ENCODE measurements at regions not wholly inside any gene's neighbourhood (a gene's known extent, or its start where the extent isn't known, plus 50 kb on each side); places are given as distances from the start of the nearest gene placed in this dataset.
"Not testable (repeated sequence)": the region's sequence is repeated elsewhere in the genome, so short reads cannot be mapped to it uniquely, and the experiment has no call there.

DNA sequence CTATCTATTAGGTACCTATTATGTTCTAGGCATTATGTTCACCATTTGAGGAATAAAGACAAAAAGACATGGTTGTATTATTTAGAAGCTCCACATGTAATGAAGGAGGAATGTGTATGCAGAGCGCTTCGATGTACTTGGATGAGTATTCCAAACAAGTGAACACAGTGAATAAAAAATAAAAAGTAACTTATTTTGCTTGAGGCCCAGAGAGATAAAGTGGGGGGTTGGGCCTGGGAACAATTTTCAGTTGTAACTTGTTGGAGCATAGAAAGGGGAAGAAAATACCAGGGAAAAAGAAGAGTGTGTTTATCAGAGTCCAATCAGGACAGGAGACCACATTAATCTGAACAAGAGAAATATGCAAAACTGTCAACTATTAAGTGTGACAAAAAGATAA is 445.7 kb upstream of the BCHE start:
- H3K4me1 Mint-ChIP-seq = no peaks in the 10 kb centered on the region
- peaks cover 11 to 40% (median 24%) of the 10 kb centered on the region in 6 donors for H3K9me3 Mint-ChIP-seq

DNA sequence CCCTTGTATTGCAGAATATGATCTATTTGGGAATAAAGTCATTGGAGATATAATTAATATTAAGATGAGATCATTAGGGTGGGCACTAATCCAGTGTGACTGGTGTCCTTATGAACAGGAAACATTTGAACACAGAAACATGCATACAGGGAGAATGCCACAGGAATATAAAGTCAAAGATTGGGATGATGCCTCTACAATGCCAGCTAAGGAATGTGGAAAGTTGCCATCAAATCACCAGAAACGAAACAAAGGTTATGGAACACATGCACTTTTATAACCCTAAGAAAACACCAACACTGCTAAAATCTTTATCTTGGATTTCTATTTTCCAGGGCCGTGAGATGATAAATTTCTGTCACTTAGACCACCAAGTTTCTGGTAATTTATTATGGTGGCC is 442.4 kb upstream of the BCHE start:
- H3K36me3 Mint-ChIP-seq = no peaks in the 10 kb centered on the region
- H3K4me1 Mint-ChIP-seq = no peaks in the 10 kb centered on the region
- no peak overlapping the region for H3K4me3 Mint-ChIP-seq
- H3K27ac Mint-ChIP-seq = no peak overlapping the region
- H3K9me3 Mint-ChIP-seq = peaks cover 5 to 32% (median 28%) of the 10 kb centered on the region in 6 donors
- H3K27me3 Mint-ChIP-seq (ENCODE audit: low read depth in 3 of 3) = no peaks in the 10 kb centered on the region
- DNase-seq = no peak

More for the DNA sequence above, 445.7 kb upstream of the BCHE start:
- Mint-ChIP-seq H3K27ac (no peak overlapping the region), H3K27me3 (ENCODE audit: low read depth in 3 of 3) (no peaks in the 10 kb centered on the region), H3K4me3 (no peak overlapping the region), H3K36me3 (no peaks in the 10 kb centered on the region)
- no peak for DNase-seq

DNA sequence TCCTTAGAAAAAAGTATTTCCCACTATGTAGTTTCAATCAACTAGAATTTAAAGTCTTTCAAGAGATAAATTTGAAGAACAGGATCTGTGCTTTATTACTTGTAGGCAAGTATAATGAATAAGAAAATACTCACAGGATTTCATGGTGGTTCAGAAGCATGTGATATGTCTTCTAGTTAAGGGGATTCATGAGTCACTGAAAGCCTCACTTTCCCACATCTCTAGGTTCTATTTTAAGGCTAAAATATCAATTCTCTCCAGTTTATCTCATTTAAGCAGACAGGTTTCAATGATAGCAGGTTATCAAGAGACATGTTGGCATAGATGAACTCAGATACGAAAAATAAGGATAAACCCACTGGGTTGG is 437.8 kb upstream of the BCHE start:
- Mint-ChIP-seq H3K27me3 (ENCODE audit: low read depth in 3 of 3) (no peaks in the 10 kb centered on the region), H3K4me1 (no peaks in the 10 kb centered on the region), H3K4me3 (no peak overlapping the region), H3K27ac (no peak overlapping the region), H3K36me3 (no peaks in the 10 kb centered on the region), H3K9me3 (peaks cover 10 to 25% (median 21%) of the 10 kb centered on the region in 6 donors)
- no peak for DNase-seq

DNA sequence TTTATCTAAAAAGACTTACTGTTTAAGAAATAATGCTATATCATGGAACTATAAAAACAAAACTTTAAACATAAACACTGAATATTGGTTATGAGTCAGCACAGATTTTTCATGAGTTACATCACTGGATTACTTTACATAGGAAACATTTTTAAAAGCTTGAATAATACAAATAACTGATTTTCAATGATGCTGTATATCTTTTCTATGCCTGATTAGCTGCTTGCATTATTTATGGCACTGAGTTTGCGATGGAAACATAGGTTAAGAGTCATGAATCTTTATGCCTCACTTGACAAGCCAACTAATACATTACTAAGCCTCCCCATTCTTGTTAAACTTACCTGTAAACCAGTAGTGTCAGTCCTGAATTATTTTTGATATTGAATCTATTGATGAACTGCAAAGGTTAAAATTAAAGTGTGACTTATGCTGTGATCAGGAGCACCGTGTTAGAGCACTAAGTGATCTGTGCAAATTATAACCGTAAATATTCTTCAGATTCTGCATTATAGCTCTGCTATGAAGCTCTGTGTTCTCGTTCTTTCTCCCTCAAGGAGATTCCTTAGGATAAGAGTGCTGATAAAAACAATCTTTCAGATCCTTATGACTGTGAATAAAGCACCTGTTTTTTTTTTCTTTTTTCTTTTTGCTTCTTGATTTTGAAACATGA is 437.3 kb upstream of the BCHE start:
- DNase-seq = no peak
- Mint-ChIP-seq H3K27ac (no peak overlapping the region), H3K9me3 (peaks cover 10 to 25% (median 19%) of the 10 kb centered on the region in 6 donors), H3K36me3 (no peaks in the 10 kb centered on the region), H3K27me3 (ENCODE audit: low read depth in 3 of 3) (no peaks in the 10 kb centered on the region), H3K4me3 (no peak overlapping the region), H3K4me1 (no peaks in the 10 kb centered on the region)

DNA sequence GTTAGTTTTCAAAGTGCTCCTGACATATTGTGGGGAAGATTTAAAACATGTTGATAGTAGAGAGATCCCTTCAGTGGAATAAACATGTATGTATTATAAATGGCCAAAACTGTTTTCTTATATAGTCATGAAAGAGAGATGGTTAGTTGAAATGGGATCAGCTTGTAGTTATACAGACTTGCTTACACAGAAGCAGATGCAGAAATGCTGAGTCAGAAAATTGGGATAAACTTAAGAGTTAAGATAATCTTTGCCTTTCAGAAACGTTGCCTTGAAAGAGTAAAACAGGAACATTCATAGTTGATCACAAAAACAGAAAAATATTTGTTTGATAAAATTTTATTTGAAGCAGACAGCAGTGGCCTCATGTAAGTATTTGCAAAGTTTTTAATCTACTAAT is 433.2 kb upstream of the BCHE start:
- H3K4me1 Mint-ChIP-seq = no peaks in the 10 kb centered on the region
- peaks cover 7 to 29% (median 20%) of the 10 kb centered on the region in 6 donors for H3K9me3 Mint-ChIP-seq
- H3K4me3 Mint-ChIP-seq = no peak overlapping the region
- no peaks in the 10 kb centered on the region for H3K36me3 Mint-ChIP-seq
- no peak for DNase-seq
- no peaks in the 10 kb centered on the region for H3K27me3 Mint-ChIP-seq (ENCODE audit: low read depth in 3 of 3)
- H3K27ac Mint-ChIP-seq = no peak overlapping the region

DNA sequence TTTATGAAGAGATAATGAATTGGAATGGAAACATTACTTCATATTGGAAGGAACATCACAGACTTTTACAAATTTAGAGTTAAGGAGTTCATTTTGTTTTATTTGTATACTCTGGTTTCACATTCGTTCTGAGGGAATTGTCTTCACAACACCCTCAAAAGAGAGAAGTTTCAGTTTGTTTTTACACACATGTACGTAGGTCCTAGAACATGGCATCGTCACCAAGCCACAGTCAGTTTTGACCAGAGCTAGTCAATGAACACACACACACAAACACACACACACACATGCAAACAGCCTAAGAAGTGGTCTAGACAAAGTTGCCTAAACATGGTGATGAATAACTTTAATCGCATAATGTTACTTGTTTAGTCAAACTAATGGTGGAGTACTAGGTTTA is 427.9 kb upstream of the BCHE start:
- DNase-seq = no peak
- no peaks in the 10 kb centered on the region for H3K27me3 Mint-ChIP-seq (ENCODE audit: low read depth in 3 of 3)
- no peak overlapping the region for H3K4me3 Mint-ChIP-seq
- H3K27ac Mint-ChIP-seq = no peak overlapping the region
- H3K9me3 Mint-ChIP-seq = peaks cover 2 to 44% (median 19%) of the 10 kb centered on the region in 6 donors
- H3K36me3 Mint-ChIP-seq = peaks cover 0 to 5% (median 0%) of the 10 kb centered on the region in 3 donors
- no peaks in the 10 kb centered on the region for H3K4me1 Mint-ChIP-seq

DNA sequence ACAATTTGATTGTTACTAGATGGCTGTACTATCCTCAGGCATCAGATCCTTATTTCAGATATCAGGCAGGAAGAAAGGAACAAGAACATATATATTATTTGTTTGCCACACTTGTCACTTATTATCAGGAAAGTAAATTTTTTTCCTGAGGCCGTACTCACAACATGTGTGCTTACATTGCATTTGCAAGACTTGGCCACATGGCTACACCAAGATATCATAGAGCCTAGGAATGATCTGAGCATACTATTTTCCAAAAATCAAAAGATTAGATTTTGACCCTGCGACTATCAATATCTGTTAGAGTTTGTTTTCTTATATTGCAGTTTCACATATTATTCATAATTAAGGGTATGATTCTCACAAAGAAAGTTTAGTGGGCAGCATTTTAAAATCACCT is 426.2 kb upstream of the BCHE start:
- DNase-seq = no peak
- no peaks in the 10 kb centered on the region for H3K27me3 Mint-ChIP-seq (ENCODE audit: low read depth in 3 of 3)
- H3K27ac Mint-ChIP-seq = no peak overlapping the region
- H3K9me3 Mint-ChIP-seq = peaks cover 2 to 39% (median 22%) of the 10 kb centered on the region in 6 donors
- H3K4me3 Mint-ChIP-seq = no peak overlapping the region
- H3K4me1 Mint-ChIP-seq = no peaks in the 10 kb centered on the region
- H3K36me3 Mint-ChIP-seq = peaks cover 0 to 5% (median 0%) of the 10 kb centered on the region in 3 donors

DNA sequence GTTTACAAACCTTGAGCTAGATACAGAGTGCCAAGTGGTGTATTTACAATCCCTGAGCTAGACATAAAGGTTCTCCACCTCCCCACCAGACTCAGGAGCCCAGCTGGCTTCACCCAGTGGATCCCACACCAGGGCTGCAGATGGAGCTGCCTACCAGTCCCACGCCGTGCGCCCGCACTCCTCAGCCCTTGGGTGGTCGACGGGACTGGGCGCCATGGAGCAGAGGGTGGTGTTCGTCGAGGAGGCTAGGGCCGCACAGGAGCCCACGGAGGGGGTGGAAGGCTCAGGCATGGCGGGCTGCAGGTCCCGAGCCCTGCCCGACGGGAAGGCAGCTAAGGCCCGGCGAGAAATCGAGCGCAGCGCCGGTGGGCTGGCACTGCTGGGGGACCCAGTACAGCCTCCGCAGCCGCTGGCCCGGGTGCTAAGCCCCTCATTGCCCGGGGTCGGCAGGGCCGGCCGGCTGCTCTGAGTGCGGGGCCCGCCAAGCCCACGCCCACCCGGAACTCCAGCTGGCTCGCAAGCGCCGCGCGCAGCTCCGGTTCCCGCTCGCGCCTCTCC is 421.1 kb upstream of the BCHE start:
- not testable (repeated sequence) for DNase-seq; H3K4me1 Mint-ChIP-seq; H3K4me3 Mint-ChIP-seq; H3K27ac Mint-ChIP-seq; H3K36me3 Mint-ChIP-seq; H3K27me3 Mint-ChIP-seq (ENCODE audit: low read depth in 3 of 3)
- peaks cover 10 to 35% (median 28%) of the 10 kb centered on the region in 6 donors for H3K9me3 Mint-ChIP-seq

DNA sequence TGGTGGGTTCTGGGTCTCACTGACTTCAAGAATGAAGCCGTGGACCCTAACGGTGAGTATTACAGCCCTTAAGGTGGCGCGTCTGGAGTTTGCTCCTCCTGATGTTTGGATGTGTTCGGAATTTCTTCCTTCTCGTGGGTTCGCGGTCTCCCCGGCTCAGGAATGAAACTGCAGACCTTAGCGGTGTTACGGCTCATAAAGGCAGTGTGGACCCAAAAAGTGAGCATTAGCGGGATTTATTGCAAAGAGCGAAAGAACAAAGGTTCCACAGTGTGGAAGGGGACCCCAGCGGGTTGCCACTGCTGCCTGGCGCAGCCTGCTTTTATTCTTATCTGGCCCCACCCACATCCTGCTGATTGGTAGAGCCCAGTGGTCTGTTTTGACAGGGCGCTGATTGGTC is 420.5 kb upstream of the BCHE start:
- H3K36me3 Mint-ChIP-seq = peaks cover 0 to 5% (median 0%) of the 10 kb centered on the region in 3 donors
- no peaks in the 10 kb centered on the region for H3K27me3 Mint-ChIP-seq (ENCODE audit: low read depth in 3 of 3)
- H3K4me3 Mint-ChIP-seq = no peak overlapping the region
- DNase-seq = no peak
- H3K27ac Mint-ChIP-seq = no peak overlapping the region
- peaks cover 8 to 32% (median 25%) of the 10 kb centered on the region in 6 donors for H3K9me3 Mint-ChIP-seq
- no peaks in the 10 kb centered on the region for H3K4me1 Mint-ChIP-seq

DNA sequence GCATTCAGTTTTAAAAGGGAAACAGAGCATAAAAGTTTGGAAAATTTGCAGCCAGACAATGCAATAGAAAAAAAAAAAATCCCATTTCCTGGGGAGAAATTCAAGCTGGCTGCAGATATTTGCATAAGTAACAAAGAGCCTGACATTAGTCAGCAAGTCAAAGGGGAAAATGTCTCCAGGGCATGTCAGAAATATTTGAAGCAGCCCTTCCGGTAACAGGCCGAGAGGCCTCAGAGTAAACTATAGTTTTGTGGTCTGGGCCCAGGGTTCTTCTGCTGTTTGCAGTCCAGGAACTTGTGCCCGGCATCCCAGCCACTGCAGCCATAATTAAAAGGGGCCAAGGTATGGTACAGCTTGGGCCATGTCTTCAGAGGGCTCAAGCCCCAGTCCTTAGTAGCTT is 411.6 kb upstream of the BCHE start:
- Mint-ChIP-seq H3K27me3 (ENCODE audit: low read depth in 3 of 3) (no peaks in the 10 kb centered on the region), H3K4me3 (no peak overlapping the region), H3K4me1 (no peaks in the 10 kb centered on the region), H3K27ac (no peak overlapping the region), H3K9me3 (peaks cover 11 to 45% (median 29%) of the 10 kb centered on the region in 6 donors), H3K36me3 (peaks cover 0 to 5% (median 0%) of the 10 kb centered on the region in 3 donors)
- no peak for DNase-seq

DNA sequence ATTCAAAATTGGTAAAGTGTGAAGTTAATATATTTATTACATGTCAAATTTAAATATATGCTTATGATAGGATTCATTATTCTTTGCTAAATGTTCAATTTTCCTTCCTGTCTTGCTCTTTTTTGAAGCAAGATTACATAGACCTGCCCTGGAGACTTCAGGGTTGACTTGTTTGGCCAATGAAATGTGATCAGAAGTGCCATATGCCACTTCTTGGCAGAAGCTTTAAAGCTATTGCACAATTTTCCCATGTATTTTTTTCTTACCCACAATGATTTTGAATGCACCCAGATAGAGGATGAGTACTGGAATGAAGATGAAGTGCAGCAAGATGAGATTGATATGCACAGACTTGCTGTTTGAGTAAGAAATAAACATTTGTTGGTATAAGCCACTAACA is 406.3 kb upstream of the BCHE start:
- Mint-ChIP-seq H3K9me3 (peaks cover 8 to 27% (median 16%) of the 10 kb centered on the region in 6 donors), H3K4me1 (no peaks in the 10 kb centered on the region), H3K27me3 (ENCODE audit: low read depth in 3 of 3) (peaks cover 0 to 2% (median 0%) of the 10 kb centered on the region in 3 donors), H3K27ac (no peak overlapping the region), H3K4me3 (no peak overlapping the region), H3K36me3 (peaks cover 0 to 4% (median 0%) of the 10 kb centered on the region in 3 donors)
- no peak for DNase-seq

DNA sequence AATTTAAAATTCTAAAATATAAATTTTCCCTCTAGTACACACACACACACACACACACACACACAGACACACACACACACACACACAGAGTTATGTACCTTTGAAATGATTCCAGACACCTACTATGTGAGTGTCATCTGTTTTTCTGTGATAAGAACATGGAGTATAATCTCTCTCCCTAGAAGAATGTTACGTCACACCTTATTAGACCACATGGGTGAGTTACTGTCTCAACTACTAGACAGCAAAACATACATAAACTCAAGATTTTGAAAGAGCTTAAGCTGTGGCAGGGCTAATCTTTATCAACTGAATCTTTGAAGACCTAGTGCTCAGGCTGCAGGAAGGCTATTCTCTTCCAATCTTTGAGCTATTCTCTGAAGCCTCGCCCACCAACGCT is 385.9 kb upstream of the BCHE start:
- Mint-ChIP-seq H3K4me1 (no peaks in the 10 kb centered on the region), H3K9me3 (peaks cover 9 to 25% (median 23%) of the 10 kb centered on the region in 6 donors), H3K27ac (no peak overlapping the region), H3K36me3 (peaks cover 0 to 3% (median 0%) of the 10 kb centered on the region in 3 donors), H3K4me3 (no peak overlapping the region), H3K27me3 (ENCODE audit: low read depth in 3 of 3) (peaks cover 0 to 1% (median 0%) of the 10 kb centered on the region in 3 donors)
- DNase-seq = no peak

DNA sequence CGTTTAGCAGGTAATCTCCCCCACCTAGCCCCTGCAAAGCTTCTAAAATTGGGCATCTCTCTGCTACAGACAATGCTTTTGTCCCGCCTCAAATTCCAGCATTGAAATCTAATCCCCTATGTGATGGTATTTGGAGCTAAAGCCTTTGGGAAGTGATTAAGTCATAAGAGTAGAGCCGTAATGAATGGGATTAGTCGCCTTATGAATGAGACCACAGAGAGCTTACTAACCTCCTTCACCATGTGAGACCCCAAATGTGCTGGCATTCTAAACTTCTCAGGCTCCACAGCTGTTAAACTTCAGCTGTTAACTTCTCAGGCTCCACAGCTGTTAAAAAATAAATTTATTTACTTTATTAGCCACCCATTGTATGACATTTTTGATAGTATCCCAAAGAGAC is 374.2 kb upstream of the BCHE start:
- H3K9me3 Mint-ChIP-seq = peaks cover 6 to 31% (median 15%) of the 10 kb centered on the region in 6 donors
- no peak overlapping the region for H3K4me3 Mint-ChIP-seq

DNA sequence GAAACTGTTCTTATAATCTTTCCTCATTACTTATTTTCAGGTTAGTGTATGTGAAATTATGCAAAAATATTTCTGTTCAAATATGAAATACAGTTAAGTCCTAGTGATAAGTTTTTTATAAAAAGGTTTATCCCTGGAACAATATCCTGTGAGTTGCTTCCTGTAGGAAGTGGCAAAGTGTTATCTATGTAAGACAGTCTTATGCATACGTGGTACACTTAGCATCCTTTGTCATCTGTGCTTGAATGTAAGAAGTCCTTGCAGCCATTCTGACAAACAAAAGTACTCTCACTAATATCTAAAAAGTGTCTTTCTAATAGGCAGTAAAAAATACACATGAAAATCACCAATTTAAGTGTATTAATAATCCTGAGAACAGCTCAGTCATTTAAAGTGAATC is 372.5 kb upstream of the BCHE start:
- Mint-ChIP-seq H3K36me3 (no peaks in the 10 kb centered on the region), H3K9me3 (peaks cover 5 to 26% (median 12%) of the 10 kb centered on the region in 6 donors), H3K27ac (no peak overlapping the region), H3K4me3 (no peak overlapping the region), H3K27me3 (ENCODE audit: low read depth in 3 of 3) (no peaks in the 10 kb centered on the region), H3K4me1 (no peaks in the 10 kb centered on the region)
- DNase-seq = no peak

More for the DNA sequence above, 374.2 kb upstream of the BCHE start:
- Mint-ChIP-seq H3K27me3 (ENCODE audit: low read depth in 3 of 3) (no peaks in the 10 kb centered on the region), H3K27ac (no peak overlapping the region), H3K36me3 (peaks cover 0 to under 1% (median 0%) of the 10 kb centered on the region in 3 donors), H3K4me1 (no peaks in the 10 kb centered on the region)
- DNase-seq = no peak

DNA sequence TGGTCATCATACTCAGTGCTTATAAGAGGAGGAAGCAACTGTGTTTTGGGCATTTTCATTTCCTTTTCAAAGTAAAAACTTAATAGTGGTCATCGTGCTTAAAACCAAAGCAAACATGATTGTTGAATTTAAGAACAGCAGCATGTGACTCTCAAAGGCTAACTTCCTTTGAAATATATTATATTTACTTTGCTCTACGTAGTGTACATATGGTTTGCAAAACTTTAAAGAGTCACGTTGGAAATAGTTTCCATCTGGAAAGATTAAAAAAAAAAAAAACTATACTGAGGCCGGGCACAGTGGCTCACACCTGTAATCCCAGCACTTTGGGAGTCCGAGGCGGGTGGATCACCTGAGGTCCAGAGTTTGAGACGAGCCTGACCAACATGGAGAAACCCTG is 367.9 kb upstream of the BCHE start:
- H3K4me1 Mint-ChIP-seq = no peaks in the 10 kb centered on the region

More for the DNA sequence above, 367.9 kb upstream of the BCHE start:
- Mint-ChIP-seq H3K4me3 (no peak overlapping the region), H3K27ac (no peak overlapping the region), H3K36me3 (no peaks in the 10 kb centered on the region), H3K9me3 (peaks cover 0 to 28% (median 5%) of the 10 kb centered on the region in 6 donors), H3K27me3 (ENCODE audit: low read depth in 3 of 3) (peaks cover 0 to 3% (median 0%) of the 10 kb centered on the region in 3 donors)
- DNase-seq = no peak
